Spleen (tissue), 7 donors: ENCODE measurements at regions not wholly inside any gene's neighbourhood (a gene's known extent, or its start where the extent isn't known, plus 50 kb on each side); places are given as distances from the start of the nearest gene placed in this dataset.

ENCODE experiments used
- POLR2A ChIP-seq, 3 donors: fragments of 450-650 bp; IDR thresholded peaks; one replicate each; pipeline ENCODE4 v1.5.1; 2017; ENCODE audit warnings: antibody characterized with exemption in 3 of 3, mild to moderate bottlenecking in 1 of 3
- POLR2AphosphoS5 ChIP-seq, 3 donors: sonication (generic); formaldehyde crosslinking; IDR thresholded peaks; one replicate each; pipeline ENCODE4 v1.5.1; 2017; ENCODE audit warnings: antibody characterized with exemption in 3 of 3
- TF ChIP-seq, protein P1 (sequence below), 11 experiments: fragments of 200-600 bp in 7 of 11; fragments of 450-650 bp in 4 of 11; sonication (generic) in 4 of 11; IDR thresholded peaks in 8 of 11; conservative IDR thresholded peaks in 3 of 11; 1 replicate in 7 of 11; 2 replicates in 4 of 11; pipeline versions ENCODE4 v1.4.0 to v1.8.0; 2016 to 2021; ENCODE audit warnings: antibody characterized with exemption in 11 of 11, inconsistent platforms in 4 of 11, mild to moderate bottlenecking in 1 of 11
- donor health status: DM: no; HTN: no; CAD: no; lungs with moderate emphysema.
- donor health status: DM: no; HTN: no; CAD: no.
- donor health status: DM: no; HTN: no; CAD: no.

DNA sequence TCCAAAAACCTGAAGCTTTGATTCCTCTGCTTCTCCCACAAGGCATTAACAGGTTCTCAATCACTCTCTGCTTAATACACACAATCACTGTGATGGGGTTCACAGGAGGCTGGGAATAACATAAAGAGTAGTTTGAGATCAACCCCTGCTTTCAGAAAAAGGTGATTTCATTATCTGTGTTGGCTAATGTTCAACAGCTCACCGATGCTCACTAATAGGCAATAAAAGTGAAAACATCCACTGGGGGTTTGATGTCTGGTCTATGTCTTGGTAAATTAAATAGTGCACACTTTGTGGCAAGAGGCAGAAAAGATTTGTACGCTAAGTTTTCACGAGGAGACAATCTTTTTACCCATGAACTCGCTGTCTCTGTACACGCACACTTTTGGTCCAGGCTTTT is 159.3 kb upstream of the SERPINE2 start:
- TF ChIP-seq POLR2A (IDR thresholded peaks at IDR 0.05) (no peak), POLR2AphosphoS5 (IDR thresholded peaks at IDR 0.05) (no peak)
- TF ChIP-seq, protein P1, sequence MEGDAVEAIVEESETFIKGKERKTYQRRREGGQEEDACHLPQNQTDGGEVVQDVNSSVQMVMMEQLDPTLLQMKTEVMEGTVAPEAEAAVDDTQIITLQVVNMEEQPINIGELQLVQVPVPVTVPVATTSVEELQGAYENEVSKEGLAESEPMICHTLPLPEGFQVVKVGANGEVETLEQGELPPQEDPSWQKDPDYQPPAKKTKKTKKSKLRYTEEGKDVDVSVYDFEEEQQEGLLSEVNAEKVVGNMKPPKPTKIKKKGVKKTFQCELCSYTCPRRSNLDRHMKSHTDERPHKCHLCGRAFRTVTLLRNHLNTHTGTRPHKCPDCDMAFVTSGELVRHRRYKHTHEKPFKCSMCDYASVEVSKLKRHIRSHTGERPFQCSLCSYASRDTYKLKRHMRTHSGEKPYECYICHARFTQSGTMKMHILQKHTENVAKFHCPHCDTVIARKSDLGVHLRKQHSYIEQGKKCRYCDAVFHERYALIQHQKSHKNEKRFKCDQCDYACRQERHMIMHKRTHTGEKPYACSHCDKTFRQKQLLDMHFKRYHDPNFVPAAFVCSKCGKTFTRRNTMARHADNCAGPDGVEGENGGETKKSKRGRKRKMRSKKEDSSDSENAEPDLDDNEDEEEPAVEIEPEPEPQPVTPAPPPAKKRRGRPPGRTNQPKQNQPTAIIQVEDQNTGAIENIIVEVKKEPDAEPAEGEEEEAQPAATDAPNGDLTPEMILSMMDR (IDR thresholded peaks at IDR 0.05 in 8 of 11, conservative IDR thresholded peaks at IDR 0.05 in 3 of 11): no peak
